Heart right ventricle (tissue), 16 donors: ENCODE measurements at regions not wholly inside any gene's neighbourhood (a gene's known extent, or its start where the extent isn't known, plus 50 kb on each side); places are given as distances from the start of the nearest gene placed in this dataset.

ENCODE experiments used
- ATAC-seq, 8 donors: fragments of 200-7000 bp; cut with Tn5 transposase; one replicate each; pipeline ENCODE4 v1.9.1; 2020; ENCODE audit warnings: mild to moderate bottlenecking in 8 of 8, moderate library complexity in 8 of 8, moderate number of reproducible peaks in 1 of 8
- DNase-seq, 2 donors: peaks; one replicate each; pipeline ENCODE4 v3.0.0-alpha.2; 2020
- H3K27ac ChIP-seq, 10 donors: fragments of 200-600 bp; sonication (generic) in 2 of 10; one replicate each; pipeline versions ENCODE4 v1.5.0 to v1.8.0; 2020 to 2022; ENCODE audit warnings: mild to moderate bottlenecking in 3 of 10
- H3K27me3 ChIP-seq, 7 donors: fragments of 200-600 bp; one replicate each; pipeline ENCODE4 v1.8.0; 2021 to 2022; ENCODE audit warnings: mild to moderate bottlenecking in 2 of 7
- H3K36me3 ChIP-seq, 9 donors: fragments of 200-600 bp; sonication (generic) in 1 of 9; one replicate each; pipeline versions ENCODE4 v1.5.0 to v1.8.0; 2020 to 2022; ENCODE audit warnings: mild to moderate bottlenecking in 2 of 9
- H3K4me1 ChIP-seq, 9 donors: fragments of 200-600 bp; sonication (generic) in 1 of 9; one replicate each; pipeline versions ENCODE4 v1.5.0 to v1.8.0; 2020 to 2022; ENCODE audit warnings: mild to moderate bottlenecking in 4 of 9
- H3K4me3 ChIP-seq, 10 donors: fragments of 200-600 bp; sonication (generic) in 2 of 10; one replicate each; pipeline versions ENCODE4 v1.5.0 to v1.8.0; 2020 to 2022; ENCODE audit warnings: mild to moderate bottlenecking in 7 of 10, moderate library complexity in 2 of 10
- H3K9me3 ChIP-seq, 11 donors: fragments of 200-600 bp in 10 of 11; sonication (generic) in 2 of 11; one replicate each; pipeline versions ENCODE4 v1.5.0 to v1.8.0; 2013 to 2022; ENCODE audit warnings: mild to moderate bottlenecking in 2 of 11, control low read depth in 1 of 11, moderate library complexity in 1 of 11
- WGBS, 2 donors: extraction: QIAGEN DNeasy Blood & Tissue Kit; methylation state at CpG; one replicate each; pipeline ENCODE4 v1.1.7; 2013; ENCODE audit warnings: inconsistent platforms in 1 of 2; 5-methylcytosine and 5-hydroxymethylcytosine counted together
- intact Hi-C, 10 donors: fragments of 100-400 bp; cut with DNase I; formaldehyde crosslinking; loops; one replicate each; pipeline versions ENCODE4 v1.11.1 to v1.14.2; 2022
- TF ChIP-seq, protein P1 (sequence below), 9 donors: fragments of 200-600 bp; sonication (generic) in 2 of 9; IDR thresholded peaks; one replicate each; pipeline versions ENCODE4 v1.5.0 to v1.8.0; 2021 to 2022; ENCODE audit warnings: antibody characterized with exemption in 9 of 9, mild to moderate bottlenecking in 5 of 9, moderate library complexity in 1 of 9
- donor health status: Arrhythmogenic right ventricular cardiomyopathy.
- donor health status: ischemic (EF 13 %, LVEDD 7.1; RV severe dilation, severe dysfunction).
- donor health status: healthy with polysubstance abuse.
- donor health status: DM: no; HTN: yes; CAD: no.
- donor health status: DM: no; HTN: no; CAD: no.
- donor health status: ischemic (EF 25% LVEDD 6.9; RV normal size, moderate dysfunction).
- donor health status: ischemic (EF 25% LVEDD 5.7; RV mildly dilated, moderate dysfunction).
- donor health status: healthy.
- donor health status: DM: yes; HTN: yes; CAD: no.
- donor health status: Ischemic cardiomyopathy.
- donor health status: ischemic (EF 35%, LVEDD 5.7; RV mildly dilated, moderate dysfunction).
- donor health status: nonischemic (EF 11% LVEDD 7.7; RV severe dilation, severe dysfunction).
- donor health status: DM: yes; HTN: yes; CAD: no.
- donor health status: PGD.
- donor health status: ischemic (EF 29% LVEDD 5.4; RV normal size, mild dysfunction).
- donor health status: nonischemic (EF 23%, LVEDD 6.1; RV moderate dilation, normal function).

DNA sequence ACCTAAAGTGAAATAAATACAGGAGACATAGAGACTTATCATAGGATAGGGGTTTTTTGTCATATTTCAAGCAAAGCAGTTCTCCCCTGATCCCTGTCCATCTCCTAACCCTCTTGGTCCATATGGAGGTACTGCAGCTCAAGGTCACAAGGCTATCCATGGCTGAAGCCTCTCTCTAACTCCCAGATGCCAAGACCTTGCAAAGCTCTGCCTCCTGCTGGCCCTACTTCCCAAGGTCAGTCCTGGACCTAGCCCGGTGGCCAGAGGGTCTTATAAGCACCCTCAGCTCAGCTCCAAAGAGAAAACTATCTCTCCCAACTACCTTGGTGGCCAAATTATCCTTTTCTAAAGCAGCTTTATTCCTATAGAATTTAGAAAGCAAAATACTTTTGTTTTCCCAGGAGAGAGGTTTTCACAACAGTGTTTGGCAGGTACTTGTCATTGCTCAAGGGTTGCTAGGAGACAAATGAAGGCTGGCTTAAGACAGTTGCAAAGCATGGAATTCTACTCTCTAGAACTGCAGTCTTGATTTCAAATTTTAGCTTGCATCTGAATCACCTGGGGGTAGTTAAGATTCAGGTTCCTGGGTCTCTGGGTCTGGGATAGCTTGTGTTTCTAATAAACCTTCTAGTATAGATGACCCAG is 121.5 kb downstream of the XCL2 start:
- intact Hi-C loops = loop anchor here in 1 of 10 donors (10.0 kb wide), 1 partner anchor 298 kb away; no protein-coding TSS in a partner anchor
- H3K4me1 ChIP-seq = peaks cover 4 to 16% (median 9%) of the 10 kb centered on the region in 9 donors
- H3K4me3 ChIP-seq = no peak overlapping the region
- H3K9me3 ChIP-seq = no peaks in the 10 kb centered on the region
- WGBS, 2 donors = 81 to 83% methylated on average over 1 of the region's 1 CpG
- peak overlapping the region in 1 of 10 donors; percentile 72 for H3K27ac ChIP-seq
- ATAC-seq (no peak), DNase-seq (no peak)
- no peaks in the 10 kb centered on the region for H3K27me3 ChIP-seq
- TF ChIP-seq, protein P1, sequence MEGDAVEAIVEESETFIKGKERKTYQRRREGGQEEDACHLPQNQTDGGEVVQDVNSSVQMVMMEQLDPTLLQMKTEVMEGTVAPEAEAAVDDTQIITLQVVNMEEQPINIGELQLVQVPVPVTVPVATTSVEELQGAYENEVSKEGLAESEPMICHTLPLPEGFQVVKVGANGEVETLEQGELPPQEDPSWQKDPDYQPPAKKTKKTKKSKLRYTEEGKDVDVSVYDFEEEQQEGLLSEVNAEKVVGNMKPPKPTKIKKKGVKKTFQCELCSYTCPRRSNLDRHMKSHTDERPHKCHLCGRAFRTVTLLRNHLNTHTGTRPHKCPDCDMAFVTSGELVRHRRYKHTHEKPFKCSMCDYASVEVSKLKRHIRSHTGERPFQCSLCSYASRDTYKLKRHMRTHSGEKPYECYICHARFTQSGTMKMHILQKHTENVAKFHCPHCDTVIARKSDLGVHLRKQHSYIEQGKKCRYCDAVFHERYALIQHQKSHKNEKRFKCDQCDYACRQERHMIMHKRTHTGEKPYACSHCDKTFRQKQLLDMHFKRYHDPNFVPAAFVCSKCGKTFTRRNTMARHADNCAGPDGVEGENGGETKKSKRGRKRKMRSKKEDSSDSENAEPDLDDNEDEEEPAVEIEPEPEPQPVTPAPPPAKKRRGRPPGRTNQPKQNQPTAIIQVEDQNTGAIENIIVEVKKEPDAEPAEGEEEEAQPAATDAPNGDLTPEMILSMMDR (IDR thresholded peaks at IDR 0.05) = no peak
- no peaks in the 10 kb centered on the region for H3K36me3 ChIP-seq

GRCh38 chr1:168421399-168422004 is 122.3 kb downstream of the XCL2 start:
- DNase-seq = no peak
- TF ChIP-seq, protein P1 (IDR thresholded peaks at IDR 0.05) = no peak
- intact Hi-C loops = loop anchor here in 1 of 10 donors (10.0 kb wide), 1 partner anchor 297 kb away; no protein-coding TSS in a partner anchor
- Histone ChIP-seq H3K4me3 (no peak overlapping the region), H3K27ac (peak overlapping the region in 1 of 10 donors; percentile 72), H3K9me3 (no peaks in the 10 kb centered on the region), H3K27me3 (no peaks in the 10 kb centered on the region), H3K36me3 (no peaks in the 10 kb centered on the region), H3K4me1 (peaks cover 0 to 8% (median 1%) of the 10 kb centered on the region in 9 donors)
- 84 to 90% methylated on average over 3 of the region's 3 CpGs for WGBS, 2 donors
- ATAC-seq = no peak

DNA sequence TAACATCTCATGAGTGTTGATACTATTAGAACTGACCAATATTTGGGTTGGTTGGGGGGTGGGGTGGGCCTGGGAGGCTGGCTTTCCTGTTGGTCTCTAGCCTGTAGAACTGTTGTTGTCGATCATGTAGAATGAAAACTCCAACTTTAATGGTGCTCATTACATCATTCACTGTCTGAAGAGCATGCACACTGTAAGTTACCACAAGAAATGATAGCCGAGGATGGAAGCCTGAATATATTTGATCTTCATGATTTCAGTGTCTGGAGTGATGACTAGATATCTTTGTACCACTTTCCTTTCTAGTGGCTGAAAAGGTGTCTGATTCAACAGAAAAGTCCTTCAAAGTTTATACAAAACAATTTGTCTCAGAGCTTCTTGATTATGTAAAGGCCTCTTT is 123.6 kb downstream of the XCL2 start:
- ATAC-seq = no peak
- intact Hi-C loops = loop anchor here in 1 of 10 donors (10.0 kb wide), 1 partner anchor 295 kb away; no protein-coding TSS in a partner anchor
- H3K9me3 ChIP-seq = no peaks in the 10 kb centered on the region
- peak overlapping the region in 1 of 10 donors; percentile 51 for H3K27ac ChIP-seq
- H3K27me3 ChIP-seq = no peaks in the 10 kb centered on the region
- peaks cover 0 to 8% (median 0%) of the 10 kb centered on the region in 9 donors for H3K4me1 ChIP-seq
- no peak overlapping the region for H3K4me3 ChIP-seq
- WGBS, 2 donors = 83 to 88% methylated on average over 2 of the region's 2 CpGs
- TF ChIP-seq, protein P1 (IDR thresholded peaks at IDR 0.05) = no peak
- no peak for DNase-seq
- no peaks in the 10 kb centered on the region for H3K36me3 ChIP-seq

DNA sequence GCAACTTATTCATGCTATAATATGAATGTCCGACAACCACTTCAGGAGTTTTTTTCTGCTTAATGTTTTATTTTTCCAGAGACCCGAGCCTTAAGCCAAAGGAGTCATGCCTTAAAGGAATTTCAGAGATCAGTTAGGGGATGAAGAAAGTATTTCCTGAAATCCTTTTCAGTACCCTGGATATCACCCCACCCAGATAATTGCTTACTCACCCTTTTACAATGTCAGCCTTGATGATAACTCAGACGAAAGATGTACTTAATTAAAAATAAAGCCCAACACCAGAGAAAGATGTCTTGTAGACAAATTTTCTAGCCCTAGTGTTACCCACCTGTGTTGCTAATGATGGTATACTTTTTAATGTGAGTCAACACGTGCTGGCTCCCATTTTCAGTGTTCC is 124.1 kb downstream of the XCL2 start:
- Histone ChIP-seq H3K9me3 (no peaks in the 10 kb centered on the region), H3K36me3 (no peaks in the 10 kb centered on the region), H3K4me1 (peaks cover 0 to 8% (median 0%) of the 10 kb centered on the region in 9 donors), H3K27me3 (no peaks in the 10 kb centered on the region), H3K4me3 (no peak overlapping the region), H3K27ac (no peak overlapping the region)
- DNase-seq = no peak
- WGBS, 2 donors = 61 to 70% methylated on average over 4 of the region's 4 CpGs
- TF ChIP-seq, protein P1 (IDR thresholded peaks at IDR 0.05) = no peak
- no peak for ATAC-seq
- intact Hi-C loops = loop anchor here in 1 of 10 donors (10.0 kb wide), 1 partner anchor 295 kb away; no protein-coding TSS in a partner anchor
